HEK293 (cell line): ENCODE measurements at regions not wholly inside any gene's neighbourhood (a gene's known extent, or its start where the extent isn't known, plus 50 kb on each side); places are given as distances from the start of the nearest gene placed in this dataset.

Experiments
- CTCF ChIA-PET: fragments of 350-600 bp; formaldehyde crosslinking; extraction: SDS; loops from one replicate; lab custom pipeline; 2021; ENCODE audit warnings: antibody characterized with exemption; lab: Yijun Ruan, JAX
- POLR2A ChIA-PET: fragments of 300-600 bp; formaldehyde crosslinking; extraction: SDS; loops from one replicate; lab custom pipeline; 2020; ENCODE audit warnings: antibody characterized with exemption, inconsistent platforms; lab: Yijun Ruan, JAX
- H3K27ac ChIP-seq: fragments of 200-500 bp; sonication (Bioruptor generic); 2 replicates; pipeline ENCODE4 v1.5.1; 2014; ENCODE audit warnings: low read depth, low read length, control low read depth, inconsistent platforms; ENCODE audit errors: extremely low read depth
- H3K36me3 ChIP-seq, 2 experiments: fragments of 200-500 bp in 1 of 2; sonication (Bioruptor generic) in 1 of 2; 1 replicate in 1 of 2; 2 replicates in 1 of 2; pipeline ENCODE4 v1.5.1; 2014 to 2017; ENCODE audit warnings: inconsistent platforms in 2 of 2, low read length in 2 of 2; ENCODE audit not compliant: control insufficient read depth in 2 of 2, insufficient read depth in 1 of 2
- H3K4me1 ChIP-seq: fragments of 200-500 bp; sonication (Bioruptor generic); 2 replicates; pipeline ENCODE4 v1.5.1; 2014; ENCODE audit warnings: mild to moderate bottlenecking, low read length, inconsistent platforms; ENCODE audit not compliant: control insufficient read depth, insufficient read depth
- H3K4me3 ChIP-seq: 2 replicates; pipeline ENCODE4 v1.5.1; 2011; ENCODE audit warnings: low read depth, mild to moderate bottlenecking, control low read depth, low read length, moderate library complexity
- H3K9me3 ChIP-seq: fragments of 200-500 bp; sonication (Bioruptor generic); 2 replicates; pipeline ENCODE4 v1.5.1; 2014; ENCODE audit warnings: low read depth, low read length, inconsistent platforms; ENCODE audit not compliant: control insufficient read depth, insufficient read depth
- EGR2 ChIP-seq: fragments of 450-650 bp; formaldehyde crosslinking; IDR thresholded peaks from 2 replicates; pipeline ENCODE4 v1.5.1; 2016; ENCODE audit warnings: low read depth, missing biosample characterization, missing genetic modification characterization
- GLI4 ChIP-seq: fragments of 450-650 bp; formaldehyde crosslinking; IDR thresholded peaks from 2 replicates; pipeline ENCODE4 v1.5.1; 2016; ENCODE audit warnings: missing biosample characterization, missing genetic modification characterization
- GLIS1 ChIP-seq: fragments of 450-650 bp; formaldehyde crosslinking; IDR thresholded peaks from 2 replicates; pipeline ENCODE4 v1.5.1; 2016; ENCODE audit warnings: missing biosample characterization, missing genetic modification characterization
- HIC1 ChIP-seq: fragments of 450-650 bp; formaldehyde crosslinking; IDR thresholded peaks from 2 replicates; pipeline ENCODE4 v1.5.1; 2016; ENCODE audit warnings: missing biosample characterization, missing genetic modification characterization
- HOXA7 ChIP-seq: sonication (generic); formaldehyde crosslinking; IDR thresholded peaks from 2 replicates; pipeline ENCODE4 v1.8.1; 2022; ENCODE audit warnings: missing genetic modification reagents, borderline replicate concordance
- KLF1 ChIP-seq: fragments of 450-650 bp; formaldehyde crosslinking; IDR thresholded peaks from 2 replicates; pipeline ENCODE4 v1.5.1; 2016; ENCODE audit warnings: missing biosample characterization, missing genetic modification characterization
- PATZ1 ChIP-seq: fragments of 450-650 bp; formaldehyde crosslinking; IDR thresholded peaks from 2 replicates; pipeline ENCODE4 v1.5.1; 2016; ENCODE audit warnings: missing biosample characterization, missing genetic modification characterization
- SCRT2 ChIP-seq: fragments of 450-650 bp; formaldehyde crosslinking; IDR thresholded peaks from 2 replicates; pipeline ENCODE4 v1.5.1; 2016; ENCODE audit warnings: missing biosample characterization, missing genetic modification characterization
- SP2 ChIP-seq: fragments of 450-650 bp; formaldehyde crosslinking; IDR thresholded peaks from 2 replicates; pipeline ENCODE4 v1.5.1; 2016; ENCODE audit warnings: missing biosample characterization, missing genetic modification characterization
- ZFHX2 ChIP-seq: fragments of 450-650 bp; formaldehyde crosslinking; conservative IDR thresholded peaks from 2 replicates; pipeline ENCODE4 v1.5.1; 2016; ENCODE audit warnings: missing biosample characterization, missing genetic modification characterization
- ZIC2 ChIP-seq: fragments of 450-650 bp; formaldehyde crosslinking; IDR thresholded peaks from 2 replicates; pipeline ENCODE4 v1.5.1; 2016; ENCODE audit warnings: missing biosample characterization, missing genetic modification characterization
- ZNF214 ChIP-seq: fragments of 450-650 bp; formaldehyde crosslinking; IDR thresholded peaks from 2 replicates; pipeline ENCODE4 v1.5.1; 2017; ENCODE audit warnings: missing biosample characterization, mild to moderate bottlenecking, missing genetic modification characterization, borderline replicate concordance
- ZNF324 ChIP-seq: fragments of 450-650 bp; formaldehyde crosslinking; IDR thresholded peaks from 2 replicates; pipeline ENCODE4 v1.5.1; 2016; ENCODE audit warnings: missing biosample characterization, missing genetic modification characterization
- ZNF571 ChIP-seq: fragments of 450-650 bp; formaldehyde crosslinking; IDR thresholded peaks from 2 replicates; pipeline ENCODE4 v1.5.0; 2017; ENCODE audit warnings: missing biosample characterization, missing genetic modification characterization
- ZNF600 ChIP-seq: fragments of 450-650 bp; formaldehyde crosslinking; IDR thresholded peaks from 2 replicates; pipeline ENCODE4 v1.5.1; 2016; ENCODE audit warnings: missing biosample characterization, missing genetic modification characterization
- ZNF776 ChIP-seq: fragments of 450-650 bp; formaldehyde crosslinking; IDR thresholded peaks from 2 replicates; pipeline ENCODE4 v1.5.0; 2017; ENCODE audit warnings: missing biosample characterization, missing genetic modification characterization, borderline replicate concordance
- TF ChIP-seq, protein P1 (sequence below): fragments of 450-650 bp; formaldehyde crosslinking; IDR thresholded peaks from 2 replicates; pipeline ENCODE4 v1.5.1; 2016; ENCODE audit warnings: missing biosample characterization, missing genetic modification characterization
- TF ChIP-seq, protein P2 (sequence below): fragments of 450-650 bp; formaldehyde crosslinking; IDR thresholded peaks from 2 replicates; pipeline ENCODE4 v1.5.1; 2017; ENCODE audit warnings: missing biosample characterization, missing genetic modification characterization
- TF ChIP-seq, protein P3 (sequence below): fragments of 450-650 bp; formaldehyde crosslinking; IDR thresholded peaks from 2 replicates; pipeline ENCODE4 v1.5.1; 2016; ENCODE audit warnings: missing biosample characterization, missing genetic modification characterization

DNA sequence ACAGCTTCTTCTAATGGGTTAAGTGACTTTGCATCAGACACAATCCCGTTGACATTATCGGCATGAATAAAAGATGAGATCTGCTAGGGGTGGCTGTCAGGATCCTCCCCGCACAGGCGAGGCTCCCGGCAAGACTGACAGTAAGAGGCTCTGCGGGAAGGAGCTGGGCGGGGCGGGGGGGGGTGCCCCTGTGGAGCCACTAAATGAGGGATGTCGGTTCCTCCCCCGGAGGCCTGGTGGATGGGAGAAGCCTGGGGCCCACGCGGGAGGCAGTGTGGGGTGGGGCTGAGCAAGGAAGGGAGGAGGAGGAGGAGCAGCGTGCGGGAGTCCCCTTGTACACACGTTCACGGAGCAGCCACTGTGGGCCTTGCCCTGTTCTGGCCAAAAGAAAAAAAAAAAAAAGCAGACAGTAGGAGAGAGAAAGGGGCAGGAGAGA is 190.9 kb upstream of the GSE1 start:
- CTCF ChIA-PET = interaction anchor here (0.5 to 3.7 kb wide), 8 partner anchors 39 to 210 kb away, joined by 3 to 39 read pairs (median 6); no protein-coding TSS in a partner anchor
- Histone ChIP-seq H3K4me1 (no peaks in the 10 kb centered on the region; the same call in 1 of the 2 replicates), H3K27ac (no peak overlapping the region), H3K4me3 (no peak overlapping the region), H3K36me3 (no peaks in the 10 kb centered on the region), H3K9me3 (no peaks in the 10 kb centered on the region)
- TF ChIP-seq ZNF214 (tag by site-specific recombination) (no peak), ZNF776 (tag by site-specific recombination) (no peak), KLF1 (tag by site-specific recombination) (peak; percentile 66), ZNF600 (tag by site-specific recombination) (peak; percentile 27; the same call in 1 of the 2 replicates), ZFHX2 (peak; percentile 78), PATZ1 (0 out of 2 replicates have a peak, but pooled peaks have one; percentile 17), ZNF324 (no peak), ZIC2 (peak; percentile 85), EGR2 (tag by site-specific recombination) (peak; percentile 94), GLIS1 (tag by site-specific recombination) (peak; percentile 44; the same call in 1 of the 2 replicates), ZNF571 (tag by site-specific recombination) (no peak), HOXA7 (no peak), SP2 (tag by site-specific recombination) (no peak)
- TF ChIP-seq, protein P1, sequence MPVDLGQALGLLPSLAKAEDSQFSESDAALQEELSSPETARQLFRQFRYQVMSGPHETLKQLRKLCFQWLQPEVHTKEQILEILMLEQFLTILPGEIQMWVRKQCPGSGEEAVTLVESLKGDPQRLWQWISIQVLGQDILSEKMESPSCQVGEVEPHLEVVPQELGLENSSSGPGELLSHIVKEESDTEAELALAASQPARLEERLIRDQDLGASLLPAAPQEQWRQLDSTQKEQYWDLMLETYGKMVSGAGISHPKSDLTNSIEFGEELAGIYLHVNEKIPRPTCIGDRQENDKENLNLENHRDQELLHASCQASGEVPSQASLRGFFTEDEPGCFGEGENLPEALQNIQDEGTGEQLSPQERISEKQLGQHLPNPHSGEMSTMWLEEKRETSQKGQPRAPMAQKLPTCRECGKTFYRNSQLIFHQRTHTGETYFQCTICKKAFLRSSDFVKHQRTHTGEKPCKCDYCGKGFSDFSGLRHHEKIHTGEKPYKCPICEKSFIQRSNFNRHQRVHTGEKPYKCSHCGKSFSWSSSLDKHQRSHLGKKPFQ (tag by site-specific recombination) = no peak
- POLR2A ChIA-PET = no interaction called here

DNA sequence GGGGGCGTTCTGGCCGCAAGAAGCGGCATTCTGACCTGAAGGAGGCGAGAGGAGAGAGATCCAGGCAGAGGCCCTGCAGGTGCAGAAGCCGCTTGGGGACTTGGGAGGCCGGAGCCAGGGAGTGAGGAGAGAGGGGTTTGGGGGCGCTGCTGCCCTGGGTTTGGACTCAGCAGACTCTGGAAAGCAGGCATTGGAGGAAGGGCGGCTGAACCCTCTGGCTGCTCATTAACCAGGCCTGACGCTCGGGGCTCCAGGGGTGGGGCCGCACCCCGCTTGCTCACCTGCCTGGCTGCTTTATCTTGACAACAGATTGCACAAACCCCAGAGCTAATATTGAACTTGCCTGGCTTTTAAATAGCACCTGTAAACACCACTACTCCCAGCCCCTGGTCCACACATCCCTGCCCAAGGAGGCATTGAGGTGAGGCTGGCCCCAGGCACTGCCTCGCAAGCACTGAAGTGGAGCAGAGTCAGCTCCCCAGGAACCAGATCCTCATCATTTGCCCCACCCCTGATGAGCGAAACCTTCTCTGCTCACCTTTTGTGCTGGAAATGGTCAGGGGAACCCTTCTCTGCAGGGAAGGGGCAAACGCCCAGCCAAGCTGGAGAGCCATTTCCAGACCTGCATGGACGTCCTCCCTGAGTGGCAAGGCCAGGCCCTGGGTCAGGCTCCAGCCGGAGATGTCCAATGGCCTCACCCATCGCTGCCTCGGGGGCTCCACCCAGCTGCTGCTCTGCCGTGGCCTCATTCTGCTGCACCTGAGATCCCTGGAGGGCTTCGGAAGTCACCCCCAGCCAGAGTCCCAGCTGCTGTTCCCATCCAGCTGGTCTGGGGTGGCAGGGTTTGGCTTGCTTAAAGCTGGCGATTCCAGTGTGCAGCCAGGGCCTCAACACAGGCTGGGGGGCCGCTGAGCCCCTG is 190.2 kb upstream of the GSE1 start:
- no peak for TF ChIP-seq GLI4 (tag by site-specific recombination)
- TF ChIP-seq GLIS1 (tag by site-specific recombination) = 0 out of 2 replicates have a peak, but pooled peaks have one; percentile 1
- H3K4me1 ChIP-seq = no peaks in the 10 kb centered on the region; the same call in 1 of the 2 replicates
- ChIA-PET CTCF (interaction anchor here (0.5 to 3.2 kb wide), 10 partner anchors 13 to 308 kb away, joined by 3 to 11 read pairs (median 4); no protein-coding TSS in a partner anchor), POLR2A (no interaction called here)
- no peaks in the 10 kb centered on the region for H3K36me3 ChIP-seq
- no peak overlapping the region for H3K4me3 ChIP-seq
- no peaks in the 10 kb centered on the region for H3K9me3 ChIP-seq
- H3K27ac ChIP-seq = no peak overlapping the region

- Histone ChIP-seq H3K27ac (no peak overlapping the region), H3K4me3 (no peak overlapping the region), H3K4me1 (no peaks in the 10 kb centered on the region; the same call in 1 of the 2 replicates), H3K36me3 (no peaks in the 10 kb centered on the region), H3K9me3 (no peaks in the 10 kb centered on the region)
- ChIA-PET CTCF (interaction anchor here (1.0 to 1.4 kb wide), 4 partner anchors 22 to 309 kb away, joined by 3 to 5 read pairs (median 3); no protein-coding TSS in a partner anchor), POLR2A (no interaction called here)
- TF ChIP-seq, protein P2, sequence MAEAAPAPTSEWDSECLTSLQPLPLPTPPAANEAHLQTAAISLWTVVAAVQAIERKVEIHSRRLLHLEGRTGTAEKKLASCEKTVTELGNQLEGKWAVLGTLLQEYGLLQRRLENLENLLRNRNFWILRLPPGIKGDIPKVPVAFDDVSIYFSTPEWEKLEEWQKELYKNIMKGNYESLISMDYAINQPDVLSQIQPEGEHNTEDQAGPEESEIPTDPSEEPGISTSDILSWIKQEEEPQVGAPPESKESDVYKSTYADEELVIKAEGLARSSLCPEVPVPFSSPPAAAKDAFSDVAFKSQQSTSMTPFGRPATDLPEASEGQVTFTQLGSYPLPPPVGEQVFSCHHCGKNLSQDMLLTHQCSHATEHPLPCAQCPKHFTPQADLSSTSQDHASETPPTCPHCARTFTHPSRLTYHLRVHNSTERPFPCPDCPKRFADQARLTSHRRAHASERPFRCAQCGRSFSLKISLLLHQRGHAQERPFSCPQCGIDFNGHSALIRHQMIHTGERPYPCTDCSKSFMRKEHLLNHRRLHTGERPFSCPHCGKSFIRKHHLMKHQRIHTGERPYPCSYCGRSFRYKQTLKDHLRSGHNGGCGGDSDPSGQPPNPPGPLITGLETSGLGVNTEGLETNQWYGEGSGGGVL (tag by site-specific recombination) = no peak
- TF ChIP-seq SCRT2 (tag by site-specific recombination) (no peak), HIC1 (tag by site-specific recombination) (no peak)
- TF ChIP-seq, protein P3, sequence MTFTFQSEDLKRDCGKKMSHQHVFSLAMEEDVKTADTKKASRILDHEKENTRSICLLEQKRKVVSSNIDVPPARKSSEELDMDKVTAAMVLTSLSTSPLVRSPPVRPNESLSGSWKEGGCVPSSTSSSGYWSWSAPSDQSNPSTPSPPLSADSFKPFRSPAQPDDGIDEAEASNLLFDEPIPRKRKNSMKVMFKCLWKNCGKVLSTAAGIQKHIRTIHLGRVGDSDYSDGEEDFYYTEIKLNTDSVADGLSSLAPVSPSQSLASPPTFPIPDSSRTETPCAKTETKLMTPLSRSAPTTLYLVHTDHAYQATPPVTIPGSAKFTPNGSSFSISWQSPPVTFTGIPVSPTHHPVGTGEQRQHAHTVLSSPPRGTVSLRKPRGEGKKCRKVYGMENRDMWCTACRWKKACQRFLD (tag by site-specific recombination) = no peak
Observed at GRCh38 chr16:85423631-85424030, 189.5 kb upstream of the GSE1 start.
